ENCODE measurements at regions not wholly inside any gene's neighbourhood (a gene's known extent, or its start where the extent isn't known, plus 50 kb on each side); places are given as distances from the start of the nearest gene placed in this dataset.

DNA sequence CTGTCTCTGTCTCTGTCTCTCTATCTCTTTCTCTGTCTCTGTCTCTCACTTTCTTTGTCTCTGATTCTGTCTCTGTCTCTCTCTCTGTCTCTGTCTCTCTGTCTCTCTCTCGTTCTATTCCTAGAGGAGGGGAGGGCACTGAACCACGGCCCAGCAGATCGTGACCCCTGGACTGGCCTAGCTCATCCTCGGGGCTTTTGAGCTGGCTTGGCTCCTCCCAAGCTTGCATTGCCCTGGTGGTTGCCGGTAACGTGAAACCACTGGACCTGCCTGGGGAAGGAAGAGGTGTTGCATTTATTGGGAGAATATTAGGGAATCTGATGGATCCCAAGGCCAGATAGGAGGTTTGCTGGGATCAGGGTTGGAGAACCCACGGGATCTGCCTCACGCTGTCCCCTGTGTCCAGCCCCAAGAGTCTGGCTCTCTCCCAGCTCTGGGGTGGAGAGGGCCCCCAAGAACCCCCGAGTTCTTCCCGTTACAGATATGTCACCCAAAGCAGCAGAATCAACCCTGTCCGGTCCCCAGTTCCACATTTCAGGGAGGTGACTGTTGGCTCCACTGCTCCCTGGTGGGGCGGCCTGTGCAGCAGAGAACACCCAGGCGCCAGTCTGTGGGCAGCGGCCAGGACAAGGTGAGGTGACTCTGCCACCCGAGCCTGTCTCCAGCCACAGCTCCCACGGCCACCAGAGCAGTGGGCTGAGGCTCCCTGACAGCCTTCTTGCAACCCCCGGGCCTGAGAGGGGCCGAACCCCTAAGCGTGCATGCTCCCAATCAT is 228.3 kb downstream of the TTLL2 start:
- TF ChIP-seq POLR2A (IDR thresholded peaks at IDR 0.05): no peak
- TF ChIP-seq, protein P1, sequence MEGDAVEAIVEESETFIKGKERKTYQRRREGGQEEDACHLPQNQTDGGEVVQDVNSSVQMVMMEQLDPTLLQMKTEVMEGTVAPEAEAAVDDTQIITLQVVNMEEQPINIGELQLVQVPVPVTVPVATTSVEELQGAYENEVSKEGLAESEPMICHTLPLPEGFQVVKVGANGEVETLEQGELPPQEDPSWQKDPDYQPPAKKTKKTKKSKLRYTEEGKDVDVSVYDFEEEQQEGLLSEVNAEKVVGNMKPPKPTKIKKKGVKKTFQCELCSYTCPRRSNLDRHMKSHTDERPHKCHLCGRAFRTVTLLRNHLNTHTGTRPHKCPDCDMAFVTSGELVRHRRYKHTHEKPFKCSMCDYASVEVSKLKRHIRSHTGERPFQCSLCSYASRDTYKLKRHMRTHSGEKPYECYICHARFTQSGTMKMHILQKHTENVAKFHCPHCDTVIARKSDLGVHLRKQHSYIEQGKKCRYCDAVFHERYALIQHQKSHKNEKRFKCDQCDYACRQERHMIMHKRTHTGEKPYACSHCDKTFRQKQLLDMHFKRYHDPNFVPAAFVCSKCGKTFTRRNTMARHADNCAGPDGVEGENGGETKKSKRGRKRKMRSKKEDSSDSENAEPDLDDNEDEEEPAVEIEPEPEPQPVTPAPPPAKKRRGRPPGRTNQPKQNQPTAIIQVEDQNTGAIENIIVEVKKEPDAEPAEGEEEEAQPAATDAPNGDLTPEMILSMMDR (IDR thresholded peaks at IDR 0.05): no peak
- DNase-seq (ENCODE audit: low spot score in 2 of 2): no peak
- Histone ChIP-seq H3K27ac (peak overlapping the region in 1 of 4 donors; percentile 90), H3K4me1 (peaks cover 0 to 57% (median 7%) of the 10 kb centered on the region in 4 donors), H3K27me3 (no peaks in the 10 kb centered on the region), H3K9me3 (peaks cover 0 to 22% (median 6%) of the 10 kb centered on the region in 4 donors), H3K36me3 (no peaks in the 10 kb centered on the region), H3K4me3 (no peak overlapping the region)
- 72 to 79% methylated on average over 19 of the region's 19 CpGs for WGBS, 2 donors

DNA sequence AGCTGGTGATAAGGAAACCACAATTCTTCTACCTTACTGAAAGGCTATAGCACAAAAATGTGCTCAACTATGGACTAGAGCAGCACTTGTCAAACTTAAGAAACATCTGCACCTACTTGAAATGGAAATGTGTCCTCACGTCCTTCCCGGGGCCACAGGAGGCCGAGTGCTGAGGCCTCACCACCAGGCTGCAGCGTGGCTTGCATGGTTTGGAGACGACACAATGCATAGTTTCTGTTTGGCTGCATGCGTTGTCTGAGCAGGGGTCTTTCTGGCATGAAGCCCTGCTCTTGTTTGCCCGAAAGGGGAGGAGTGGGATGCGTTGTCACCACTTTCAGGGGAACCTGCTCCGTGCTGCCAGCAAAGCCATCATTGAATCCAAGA is 228.8 kb downstream of the TTLL2 start:
- DNase-seq (ENCODE audit: low spot score in 2 of 2): no peak
- TF ChIP-seq POLR2A (IDR thresholded peaks at IDR 0.05) (no peak), EP300 (IDR thresholded peaks at IDR 0.05) (no peak)
- TF ChIP-seq, protein P1 (IDR thresholded peaks at IDR 0.05): no peak
- peaks cover 0 to 55% (median 7%) of the 10 kb centered on the region in 4 donors for H3K4me1 ChIP-seq
- no peak overlapping the region for H3K4me3 ChIP-seq
- no peaks in the 10 kb centered on the region for H3K36me3 ChIP-seq
- 81 to 86% methylated on average over 9 of the region's 9 CpGs for WGBS, 2 donors
- no peaks in the 10 kb centered on the region for H3K27me3 ChIP-seq
- H3K27ac ChIP-seq: no peak overlapping the region
- peaks cover 0 to 22% (median 6%) of the 10 kb centered on the region in 4 donors for H3K9me3 ChIP-seq

DNA sequence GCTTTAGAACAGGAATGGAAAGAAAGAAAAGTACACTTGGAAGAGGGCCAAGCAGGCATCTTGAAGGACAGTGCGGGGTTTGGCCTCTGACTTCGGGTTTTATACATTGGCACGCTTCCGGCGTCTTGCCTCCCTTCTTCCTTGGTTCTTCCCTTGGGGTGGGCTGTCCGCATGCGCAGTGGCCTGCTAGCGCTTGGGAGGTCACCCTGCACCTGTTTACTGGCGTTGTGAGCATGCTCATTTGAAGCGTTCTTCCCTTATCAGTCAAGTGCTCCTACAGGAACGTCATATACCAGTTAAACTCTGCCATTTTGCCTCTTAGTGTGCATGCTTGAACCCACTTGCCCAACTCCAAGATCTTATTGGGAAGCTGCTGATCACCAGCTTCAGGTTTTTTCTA is 230.0 kb downstream of the TTLL2 start:
- Histone ChIP-seq H3K27ac (no peak overlapping the region), H3K27me3 (no peaks in the 10 kb centered on the region), H3K4me1 (peaks cover 0 to 56% (median 7%) of the 10 kb centered on the region in 4 donors), H3K4me3 (no peak overlapping the region), H3K36me3 (no peaks in the 10 kb centered on the region), H3K9me3 (peaks cover 0 to 22% (median 6%) of the 10 kb centered on the region in 4 donors)
- TF ChIP-seq, protein P1 (IDR thresholded peaks at IDR 0.05): no peak
- no peak for TF ChIP-seq EP300 (IDR thresholded peaks at IDR 0.05)
- TF ChIP-seq POLR2A (IDR thresholded peaks at IDR 0.05): no peak
- 92 to 95% methylated on average over 11 of the region's 11 CpGs for WGBS, 2 donors
- no peak for DNase-seq (ENCODE audit: low spot score in 2 of 2)

DNA sequence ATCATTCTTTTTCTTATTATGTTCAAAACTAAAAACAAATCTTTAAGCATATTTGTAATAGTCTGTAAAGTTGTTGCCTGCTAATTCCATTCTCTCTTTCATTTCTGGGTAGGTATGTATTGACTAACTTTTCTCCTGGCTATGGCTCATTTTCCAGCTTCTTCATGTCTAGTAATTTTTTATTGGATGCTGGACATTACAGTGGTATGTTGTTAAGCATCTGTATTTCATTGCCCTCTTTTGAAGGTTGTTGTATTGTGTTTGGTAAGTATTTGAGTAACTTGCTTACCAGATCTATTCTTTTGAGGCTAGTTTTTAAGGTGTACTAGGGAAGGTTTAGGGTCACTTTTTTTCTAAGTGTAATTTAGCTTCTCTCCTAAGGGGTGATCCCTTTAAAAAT is 230.9 kb downstream of the TTLL2 start:
- no peaks in the 10 kb centered on the region for H3K36me3 ChIP-seq
- DNase-seq (ENCODE audit: low spot score in 2 of 2): no peak

DNA sequence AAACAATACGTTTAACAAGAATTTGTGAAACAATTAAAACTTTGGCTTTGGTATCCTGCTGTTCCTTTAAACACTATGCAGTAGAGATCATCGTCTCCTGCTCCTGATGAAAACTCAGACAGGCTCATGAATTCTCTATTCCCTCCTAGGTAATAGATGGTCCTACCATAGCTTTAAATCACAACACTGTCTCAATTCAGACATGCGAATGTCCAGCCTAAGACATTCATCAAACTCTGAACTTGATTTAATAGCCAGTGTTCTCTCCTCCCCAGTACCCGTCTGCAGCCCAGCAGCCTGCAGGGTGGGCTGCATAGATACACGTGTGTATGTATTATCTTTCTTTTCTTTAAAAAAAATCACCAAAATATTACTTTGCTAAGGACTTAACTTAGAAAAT is 232.8 kb downstream of the TTLL2 start:
- H3K4me1 ChIP-seq: peaks cover 0 to 40% (median 0%) of the 10 kb centered on the region in 4 donors
- peak overlapping the region in 3 of 4 donors; percentile 47 to 74 (median 47) for H3K27ac ChIP-seq
- WGBS, 2 donors: 68 to 81% methylated on average over 5 of the region's 5 CpGs
- no peak for DNase-seq (ENCODE audit: low spot score in 2 of 2)
- no peaks in the 10 kb centered on the region for H3K27me3 ChIP-seq
- peaks cover 0 to 22% (median 6%) of the 10 kb centered on the region in 4 donors for H3K9me3 ChIP-seq
- TF ChIP-seq POLR2A (IDR thresholded peaks at IDR 0.05) (no peak), EP300 (IDR thresholded peaks at IDR 0.05) (no peak)
- TF ChIP-seq, protein P1 (IDR thresholded peaks at IDR 0.05): no peak
- H3K4me3 ChIP-seq: no peak overlapping the region
- H3K36me3 ChIP-seq: no peaks in the 10 kb centered on the region

More for the DNA sequence above, 230.9 kb downstream of the TTLL2 start:
- peaks cover 0 to 54% (median 7%) of the 10 kb centered on the region in 4 donors for H3K4me1 ChIP-seq
- TF ChIP-seq POLR2A (IDR thresholded peaks at IDR 0.05): no peak
- TF ChIP-seq, protein P1 (IDR thresholded peaks at IDR 0.05): no peak
- TF ChIP-seq EP300 (IDR thresholded peaks at IDR 0.05): no peak
- H3K9me3 ChIP-seq: peaks cover 0 to 22% (median 6%) of the 10 kb centered on the region in 4 donors
- no peaks in the 10 kb centered on the region for H3K27me3 ChIP-seq
- H3K27ac ChIP-seq: no peak overlapping the region
- no peak overlapping the region for H3K4me3 ChIP-seq

All from tibial nerve (tissue), 4 donors.